SU-DHL-6 (cell line): ENCODE measurements at regions not wholly inside any gene's neighbourhood (a gene's known extent, or its start where the extent isn't known, plus 50 kb on each side); places are given as distances from the start of the nearest gene placed in this dataset.

Experiments
- H2AFZ ChIP-seq: fragments of 200-600 bp; sonication (generic); 2 replicates; pipeline ENCODE4 v1.6.1; 2014; ENCODE audit warnings: low read depth, mild to moderate bottlenecking, moderate library complexity, mixed read lengths, antibody characterized with exemption, low read length; ENCODE audit not compliant: severe bottlenecking
- H3F3A ChIP-seq: fragments of 200-600 bp; shearing (Covaris generic); 2 replicates; pipeline ENCODE4 v1.6.0; 2016; ENCODE audit warnings: antibody characterized with exemption, mild to moderate bottlenecking; ENCODE audit not compliant: insufficient read depth
- H3K27ac ChIP-seq: fragments of 200-600 bp; sonication (generic); 2 replicates; pipeline ENCODE4 v1.5.1; 2016; ENCODE audit warnings: low read depth, mild to moderate bottlenecking, low read length, moderate library complexity, mixed read lengths
- H3K27me3 ChIP-seq: fragments of 200-600 bp; sonication (generic), shearing (Covaris generic); 2 replicates; pipeline ENCODE4 v1.6.0; 2014; ENCODE audit warnings: mild to moderate bottlenecking, low read length
- H3K36me3 ChIP-seq: fragments of 200-600 bp; sonication (generic); 2 replicates; pipeline ENCODE4 v1.6.1; 2014; ENCODE audit warnings: mild to moderate bottlenecking, low read length, mixed read lengths
- H3K4me2 ChIP-seq: fragments of 300-600, 200-600 bp; shearing (Covaris generic), sonication (generic); 2 replicates; pipeline ENCODE4 v1.6.0; 2014; ENCODE audit warnings: low read length, low read depth, mild to moderate bottlenecking; ENCODE audit not compliant: poor library complexity, severe bottlenecking
- H3K4me3 ChIP-seq: fragments of 200-600 bp; sonication (generic); 2 replicates; pipeline ENCODE4 v1.5.1; 2014; ENCODE audit warnings: antibody characterized with exemption, low read length, mild to moderate bottlenecking, mixed read lengths; ENCODE audit not compliant: insufficient read depth, poor library complexity, severe bottlenecking
- H3K79me2 ChIP-seq: fragments of 200-600 bp; sonication (generic); 2 replicates; pipeline ENCODE4 v1.6.1; 2014; ENCODE audit warnings: mild to moderate bottlenecking, low read length, moderate library complexity; ENCODE audit not compliant: insufficient read depth
- H3K9ac ChIP-seq: fragments of 200-600 bp; sonication (generic); 2 replicates; pipeline ENCODE4 v1.7.0; 2014; ENCODE audit warnings: mild to moderate bottlenecking, low read length
- H3K9me2 ChIP-seq: fragments of 200-600 bp; sonication (generic); replicated peaks from 2 replicates; pipeline ENCODE4 v1.6.1; 2014; ENCODE audit warnings: low read length; ENCODE audit not compliant: insufficient read depth
- H3K9me3 ChIP-seq: fragments of 200-600 bp; sonication (generic); 2 replicates; pipeline ENCODE4 v1.6.1; 2014; ENCODE audit warnings: low read length, mixed read lengths; ENCODE audit not compliant: insufficient read depth
- H4K20me1 ChIP-seq: fragments of 200-600 bp; sonication (generic); 2 replicates; pipeline ENCODE4 v1.6.1; 2014; ENCODE audit warnings: low read depth, mild to moderate bottlenecking, antibody characterized with exemption, low read length, moderate library complexity, mixed read lengths
- CTCF ChIP-seq: fragments of 200-600 bp; sonication (generic); IDR thresholded peaks from one replicate; pipeline ENCODE4 v1.5.1; 2017; ENCODE audit warnings: antibody characterized with exemption, mild to moderate bottlenecking, low read length, moderate library complexity; ENCODE audit not compliant: insufficient read depth, poor library complexity, severe bottlenecking
- EZH2phosphoT487 ChIP-seq: fragments of 200-600 bp; sonication (generic), shearing (Covaris generic); conservative IDR thresholded peaks from 2 replicates; pipeline ENCODE4 v1.6.1; 2018; ENCODE audit warnings: mild to moderate bottlenecking, antibody characterized with exemption, low read length, moderate library complexity, mixed read lengths

- H4K20me1 ChIP-seq, result no peaks in the 10 kb centered on the region
- no peaks in the 10 kb centered on the region for H3K79me2 ChIP-seq
- H3K9me2 ChIP-seq, result no peaks in the 10 kb centered on the region
- H3K27me3 ChIP-seq, result no peaks in the 10 kb centered on the region
- H2AFZ ChIP-seq, result peak overlapping the region; percentile 53
- H3K36me3 ChIP-seq, result no peaks in the 10 kb centered on the region
- no peak overlapping the region for H3K4me3 ChIP-seq
- TF ChIP-seq EZH2phosphoT487, result no peak
- no peak for TF ChIP-seq CTCF
- no peaks in the 10 kb centered on the region for H3F3A ChIP-seq
- no peak overlapping the region for H3K9ac ChIP-seq
- peak overlapping the region; percentile 29 for H3K27ac ChIP-seq
- no peaks in the 10 kb centered on the region for H3K9me3 ChIP-seq
- peak overlapping the region; percentile 36 for H3K4me2 ChIP-seq
Observed at GRCh38 chr11:103844327-103845215, 191.9 kb upstream of the DDI1 start.

- Histone ChIP-seq H3K4me2 (no peak overlapping the region), H3F3A (no peaks in the 10 kb centered on the region), H2AFZ (no peak overlapping the region), H3K79me2 (no peaks in the 10 kb centered on the region), H3K27me3 (no peaks in the 10 kb centered on the region), H3K36me3 (no peaks in the 10 kb centered on the region), H3K27ac (no peak overlapping the region), H4K20me1 (no peaks in the 10 kb centered on the region), H3K9me3 (no peaks in the 10 kb centered on the region), H3K9ac (no peak overlapping the region), H3K4me3 (no peak overlapping the region), H3K9me2 (no peaks in the 10 kb centered on the region)
- TF ChIP-seq CTCF (no peak), EZH2phosphoT487 (no peak)
Observed at GRCh38 chr11:103845331-103845730, 191.1 kb upstream of the DDI1 start.

DNA sequence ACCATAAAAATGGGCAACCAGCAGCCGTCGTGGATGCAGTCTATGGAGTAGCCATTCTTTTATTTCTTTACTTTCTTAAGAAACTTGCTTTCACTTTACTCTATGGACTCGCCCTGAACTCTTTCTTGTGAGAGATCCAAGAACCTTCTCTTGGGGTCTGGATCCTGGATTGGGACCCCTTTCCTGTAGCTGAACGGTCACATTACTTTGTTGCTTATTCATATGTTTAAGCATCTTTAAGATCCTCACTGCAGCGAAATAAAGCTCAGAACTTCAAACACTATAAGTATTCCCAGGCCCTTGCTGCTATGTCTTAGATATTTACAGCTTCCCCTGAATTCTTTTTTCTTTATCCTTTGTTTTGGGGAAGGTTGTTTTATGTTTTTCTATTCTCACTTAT is 187.8 kb upstream of the DDI1 start:
- H4K20me1 ChIP-seq, result no peaks in the 10 kb centered on the region
- no peaks in the 10 kb centered on the region for H3K9me3 ChIP-seq
- no peak overlapping the region for H3K4me2 ChIP-seq
- H3K36me3 ChIP-seq, result no peaks in the 10 kb centered on the region
- H3K9ac ChIP-seq, result no peak overlapping the region
- H3K27me3 ChIP-seq, result no peaks in the 10 kb centered on the region
- H2AFZ ChIP-seq, result no peak overlapping the region
- no peaks in the 10 kb centered on the region for H3K9me2 ChIP-seq
- no peak overlapping the region for H3K4me3 ChIP-seq
- H3F3A ChIP-seq, result no peaks in the 10 kb centered on the region
- TF ChIP-seq CTCF, result no peak
- no peak for TF ChIP-seq EZH2phosphoT487
- H3K79me2 ChIP-seq, result no peaks in the 10 kb centered on the region
- no peak overlapping the region for H3K27ac ChIP-seq
